Activated CD8-positive, alpha-beta T cell treated with anti-CD3 and anti-CD28 coated beads for 36 hours (primary cell): ENCODE measurements at regions not wholly inside any gene's neighbourhood (a gene's known extent, or its start where the extent isn't known, plus 50 kb on each side); places are given as distances from the start of the nearest gene placed in this dataset.

Source experiments
- ATAC-seq: fragments of 200-7000 bp; cut with Tn5 transposase; one replicate; pipeline ENCODE4 v1.10.0; 2021; ENCODE audit warnings: mild to moderate bottlenecking, moderate library complexity
- CTCF ChIA-PET: fragments of 350-600 bp; sonication (Branson Sonifier 250); formaldehyde crosslinking; loops from one replicate; lab custom pipeline; 2021; ENCODE audit warnings: antibody characterized with exemption; lab: Charles Lee
- POLR2A ChIA-PET: fragments of 350-600 bp; sonication (Branson Sonifier 250); formaldehyde crosslinking; loops from one replicate; lab custom pipeline; 2021; ENCODE audit warnings: antibody characterized with exemption; lab: Charles Lee
- DNase-seq: peaks from one replicate; pipeline ENCODE4 v3.0.0-alpha.2; 2020
- H3K27ac Mint-ChIP-seq: one replicate; pipeline ENCODE4 v1.8.0; 2021; ENCODE audit warnings: mild to moderate bottlenecking, mixed read lengths
- H3K27me3 Mint-ChIP-seq: one replicate; pipeline ENCODE4 v1.8.0; 2021; ENCODE audit warnings: mixed read lengths
- H3K36me3 Mint-ChIP-seq: one replicate; pipeline ENCODE4 v1.8.0; 2021; ENCODE audit warnings: low read depth, mixed read lengths
- H3K4me1 Mint-ChIP-seq: one replicate; pipeline ENCODE4 v1.8.0; 2021; ENCODE audit warnings: low read depth, mixed read lengths
- H3K4me3 Mint-ChIP-seq: one replicate; pipeline ENCODE4 v1.8.0; 2021; ENCODE audit warnings: mild to moderate bottlenecking, moderate library complexity, mixed read lengths
- H3K9me3 Mint-ChIP-seq: one replicate; pipeline ENCODE4 v1.8.0; 2021; ENCODE audit warnings: mixed read lengths
- intact Hi-C: fragments of 100-400 bp; cut with micrococcal nuclease; formaldehyde crosslinking; loops from one replicate; pipeline ENCODE4 v1.10.0; 2022
- TF ChIP-seq, protein P1 (sequence below): fragments of 200-600 bp; IDR thresholded peaks from one replicate; pipeline ENCODE4 v1.8.0; 2022; ENCODE audit warnings: antibody characterized with exemption, mild to moderate bottlenecking

DNA sequence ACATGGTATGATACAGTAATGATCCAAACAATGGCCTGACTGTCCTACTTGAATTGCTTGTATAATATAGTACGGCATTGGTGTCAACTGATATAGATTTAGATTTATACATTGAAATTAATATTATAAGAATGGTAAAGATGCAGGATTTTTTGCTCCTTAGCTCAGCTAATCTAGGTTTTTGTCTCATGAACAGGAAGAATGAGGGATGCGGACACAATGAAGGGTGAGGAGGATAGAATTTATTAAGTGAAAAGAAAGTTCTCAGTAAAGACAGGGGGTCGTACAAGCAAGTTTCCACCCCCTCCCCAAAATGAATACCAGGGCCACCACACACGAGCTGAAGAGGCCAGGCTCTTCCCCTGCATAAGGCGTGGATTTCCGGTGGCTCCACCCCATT is 96.1 kb downstream of the KCNA5 start:
- CTCF ChIA-PET: no interaction called here

DNA sequence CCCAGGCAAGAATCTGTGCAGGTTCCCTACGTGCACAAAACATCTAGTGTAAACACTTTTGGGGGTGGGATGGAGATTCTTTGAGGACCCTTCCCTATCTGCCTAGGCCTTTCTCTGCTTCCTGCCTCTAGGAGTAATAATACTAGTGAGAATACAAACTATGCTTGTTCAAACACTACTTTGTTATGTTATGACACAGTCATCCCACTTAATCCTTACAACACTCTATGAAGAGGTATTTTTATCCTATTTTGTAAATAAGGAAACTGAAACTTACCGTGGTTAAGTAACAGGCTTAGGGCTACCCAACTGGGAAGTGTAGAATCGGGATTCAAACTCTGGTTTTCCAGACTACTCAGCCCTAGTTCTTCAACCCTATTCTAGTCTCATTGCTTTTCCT is 96.5 kb downstream of the KCNA5 start:
- Mint-ChIP-seq H3K9me3 (no peaks in the 10 kb centered on the region), H3K27me3 (peaks cover 13% of the 10 kb centered on the region)
- POLR2A ChIA-PET: no interaction called here

More for the DNA sequence above, 96.1 kb downstream of the KCNA5 start:
- no peak for ATAC-seq
- no peak overlapping the region for H3K27ac Mint-ChIP-seq
- H3K27me3 Mint-ChIP-seq: peaks cover 13% of the 10 kb centered on the region
- H3K4me1 Mint-ChIP-seq: no peaks in the 10 kb centered on the region
- H3K4me3 Mint-ChIP-seq: no peak overlapping the region
- POLR2A ChIA-PET: no interaction called here
- no peak for DNase-seq
- TF ChIP-seq, protein P1, sequence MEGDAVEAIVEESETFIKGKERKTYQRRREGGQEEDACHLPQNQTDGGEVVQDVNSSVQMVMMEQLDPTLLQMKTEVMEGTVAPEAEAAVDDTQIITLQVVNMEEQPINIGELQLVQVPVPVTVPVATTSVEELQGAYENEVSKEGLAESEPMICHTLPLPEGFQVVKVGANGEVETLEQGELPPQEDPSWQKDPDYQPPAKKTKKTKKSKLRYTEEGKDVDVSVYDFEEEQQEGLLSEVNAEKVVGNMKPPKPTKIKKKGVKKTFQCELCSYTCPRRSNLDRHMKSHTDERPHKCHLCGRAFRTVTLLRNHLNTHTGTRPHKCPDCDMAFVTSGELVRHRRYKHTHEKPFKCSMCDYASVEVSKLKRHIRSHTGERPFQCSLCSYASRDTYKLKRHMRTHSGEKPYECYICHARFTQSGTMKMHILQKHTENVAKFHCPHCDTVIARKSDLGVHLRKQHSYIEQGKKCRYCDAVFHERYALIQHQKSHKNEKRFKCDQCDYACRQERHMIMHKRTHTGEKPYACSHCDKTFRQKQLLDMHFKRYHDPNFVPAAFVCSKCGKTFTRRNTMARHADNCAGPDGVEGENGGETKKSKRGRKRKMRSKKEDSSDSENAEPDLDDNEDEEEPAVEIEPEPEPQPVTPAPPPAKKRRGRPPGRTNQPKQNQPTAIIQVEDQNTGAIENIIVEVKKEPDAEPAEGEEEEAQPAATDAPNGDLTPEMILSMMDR: no peak
- intact Hi-C loops: no loop called here
- no peaks in the 10 kb centered on the region for H3K36me3 Mint-ChIP-seq
- no peaks in the 10 kb centered on the region for H3K9me3 Mint-ChIP-seq

DNA sequence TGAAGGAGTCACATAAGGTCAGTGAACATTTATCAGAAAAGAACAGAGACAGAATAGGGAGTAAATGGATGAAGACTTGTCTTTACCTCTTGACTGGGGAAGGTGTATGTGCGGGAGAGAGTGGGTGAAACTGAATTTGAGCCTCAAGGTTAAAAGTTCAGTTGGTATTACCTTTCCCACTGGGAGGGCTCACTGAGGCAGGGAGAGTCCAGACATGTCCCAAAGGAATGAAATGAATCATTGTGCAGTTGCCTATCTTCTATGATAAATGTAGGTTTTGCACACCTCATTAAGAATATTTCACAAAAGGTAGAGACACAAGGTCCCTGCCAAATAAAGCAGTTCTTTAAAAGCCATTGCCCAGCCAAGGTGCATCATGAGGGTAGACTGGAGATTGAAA is 105.2 kb downstream of the KCNA5 start:
- Mint-ChIP-seq H3K27ac (no peak overlapping the region), H3K9me3 (no peaks in the 10 kb centered on the region)

More for the DNA sequence above, 96.5 kb downstream of the KCNA5 start:
- intact Hi-C loops: no loop called here
- H3K27ac Mint-ChIP-seq: no peak overlapping the region
- ATAC-seq (no peak), DNase-seq (no peak)
- TF ChIP-seq, protein P1: no peak
- H3K36me3 Mint-ChIP-seq: no peaks in the 10 kb centered on the region
- no peaks in the 10 kb centered on the region for H3K4me1 Mint-ChIP-seq
- CTCF ChIA-PET: no interaction called here
- no peak overlapping the region for H3K4me3 Mint-ChIP-seq

DNA sequence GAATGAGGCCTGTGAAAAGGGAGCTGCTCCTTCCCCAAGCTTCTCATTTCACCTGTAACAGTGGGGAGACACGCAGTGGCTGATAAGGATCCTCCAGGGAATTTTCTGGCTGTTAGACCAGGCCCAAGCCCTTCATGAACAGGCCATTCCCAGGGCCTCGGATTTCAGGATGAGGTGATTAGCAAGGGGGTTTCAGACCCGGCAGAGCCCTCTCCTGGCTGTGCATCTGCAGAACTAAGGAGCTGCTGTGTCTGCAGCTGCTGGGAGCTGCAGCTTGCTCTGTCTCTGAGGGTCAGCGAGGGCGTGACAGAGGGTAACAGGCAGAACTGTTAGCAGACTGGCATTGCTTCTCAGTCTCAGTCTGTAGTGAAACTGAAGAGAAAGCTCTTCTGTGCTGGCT is 110.4 kb downstream of the KCNA5 start:
- Mint-ChIP-seq H3K4me1 (no peaks in the 10 kb centered on the region), H3K4me3 (no peak overlapping the region), H3K9me3 (no peaks in the 10 kb centered on the region), H3K36me3 (no peaks in the 10 kb centered on the region), H3K27ac (no peak overlapping the region), H3K27me3 (peaks cover 14% of the 10 kb centered on the region)
- no peak for ATAC-seq
- DNase-seq: no peak
- POLR2A ChIA-PET: no interaction called here
- CTCF ChIA-PET: no interaction called here
- intact Hi-C loops: no loop called here
- TF ChIP-seq, protein P1: no peak

More for the DNA sequence above, 105.2 kb downstream of the KCNA5 start:
- ChIA-PET CTCF (no interaction called here), POLR2A (no interaction called here)
- Mint-ChIP-seq H3K4me1 (no peaks in the 10 kb centered on the region), H3K4me3 (no peak overlapping the region), H3K36me3 (no peaks in the 10 kb centered on the region), H3K27me3 (peaks cover 9% of the 10 kb centered on the region)
- TF ChIP-seq, protein P1: no peak
- intact Hi-C loops: no loop called here
- ATAC-seq: no peak
- DNase-seq: no peak

DNA sequence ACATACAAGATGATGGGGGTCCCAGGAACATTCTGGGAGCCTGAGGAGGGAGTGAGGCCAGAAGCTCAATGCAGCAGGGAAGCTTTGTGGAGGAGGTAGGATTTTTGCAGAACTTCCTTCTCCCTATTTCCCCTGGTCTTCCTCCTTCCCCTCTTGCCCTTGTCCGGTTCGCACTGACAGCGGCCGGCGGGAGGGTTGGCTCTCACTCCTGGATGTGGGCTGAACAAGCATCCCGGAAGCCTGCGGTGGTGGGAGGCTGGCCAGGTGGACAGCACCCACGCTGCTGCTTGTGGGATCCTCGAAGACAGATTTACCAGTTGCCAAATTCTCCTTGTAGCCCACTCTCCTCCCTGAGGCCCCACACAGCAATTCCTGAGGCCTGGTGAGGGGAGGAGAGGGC is 112.2 kb downstream of the KCNA5 start:
- Mint-ChIP-seq H3K9me3 (no peaks in the 10 kb centered on the region), H3K27ac (no peak overlapping the region), H3K4me3 (no peak overlapping the region), H3K4me1 (no peaks in the 10 kb centered on the region), H3K36me3 (no peaks in the 10 kb centered on the region), H3K27me3 (peaks cover 14% of the 10 kb centered on the region)
- ATAC-seq (no peak), DNase-seq (no peak)
- TF ChIP-seq, protein P1: no peak
- POLR2A ChIA-PET: no interaction called here
- CTCF ChIA-PET: no interaction called here
- intact Hi-C loops: no loop called here
